ENCODE measurements at regions not wholly inside any gene's neighbourhood (a gene's known extent, or its start where the extent isn't known, plus 50 kb on each side); places are given as distances from the start of the nearest gene placed in this dataset.

DNA sequence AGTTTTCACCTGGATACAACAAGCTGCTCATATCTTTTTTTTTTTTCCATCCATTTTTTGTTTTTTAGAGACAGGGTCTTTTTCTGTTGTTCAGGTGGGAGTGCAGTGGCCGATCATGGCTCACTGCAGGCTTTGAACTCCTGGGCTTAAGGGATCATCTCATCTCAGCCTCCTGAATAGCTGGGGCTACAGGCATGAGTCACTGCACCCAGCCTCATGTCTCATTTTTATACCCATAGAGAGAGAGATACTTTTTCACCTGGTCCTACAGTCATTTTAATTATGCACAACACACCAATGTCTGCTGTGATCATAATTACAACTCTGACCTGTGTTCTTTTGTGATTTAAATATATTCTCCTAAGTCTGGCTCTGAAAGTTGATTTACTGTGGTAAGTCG is 84.4 kb downstream of the KIF4B start:
- Histone ChIP-seq H3K9me2 (replicated peaks; ENCODE audit: insufficient read depth, low read length) (no peaks in the 10 kb centered on the region), H3K79me2 (ENCODE audit: insufficient read depth, low read length) (no peaks in the 10 kb centered on the region), H3K27me3 (ENCODE audit: low read length) (no peaks in the 10 kb centered on the region), H3K9ac (ENCODE audit: low read length) (no peak overlapping the region), H3K9me3 (ENCODE audit: insufficient read depth, low read length) (no peaks in the 10 kb centered on the region), H4K20me1 (ENCODE audit: low read depth, low read length) (no peaks in the 10 kb centered on the region), H3F3A (ENCODE audit: insufficient read depth) (no peaks in the 10 kb centered on the region), H2AFZ (ENCODE audit: low read depth, low read length, severe bottlenecking) (no peak overlapping the region), H3K36me3 (ENCODE audit: low read length) (no peaks in the 10 kb centered on the region), H3K27ac (ENCODE audit: low read depth, low read length) (no peak overlapping the region), H3K4me3 (ENCODE audit: insufficient read depth, low read length, poor library complexity, severe bottlenecking) (no peak overlapping the region), H3K4me2 (ENCODE audit: low read depth, low read length, poor library complexity, severe bottlenecking) (no peak overlapping the region)
- TF ChIP-seq, protein P1, sequence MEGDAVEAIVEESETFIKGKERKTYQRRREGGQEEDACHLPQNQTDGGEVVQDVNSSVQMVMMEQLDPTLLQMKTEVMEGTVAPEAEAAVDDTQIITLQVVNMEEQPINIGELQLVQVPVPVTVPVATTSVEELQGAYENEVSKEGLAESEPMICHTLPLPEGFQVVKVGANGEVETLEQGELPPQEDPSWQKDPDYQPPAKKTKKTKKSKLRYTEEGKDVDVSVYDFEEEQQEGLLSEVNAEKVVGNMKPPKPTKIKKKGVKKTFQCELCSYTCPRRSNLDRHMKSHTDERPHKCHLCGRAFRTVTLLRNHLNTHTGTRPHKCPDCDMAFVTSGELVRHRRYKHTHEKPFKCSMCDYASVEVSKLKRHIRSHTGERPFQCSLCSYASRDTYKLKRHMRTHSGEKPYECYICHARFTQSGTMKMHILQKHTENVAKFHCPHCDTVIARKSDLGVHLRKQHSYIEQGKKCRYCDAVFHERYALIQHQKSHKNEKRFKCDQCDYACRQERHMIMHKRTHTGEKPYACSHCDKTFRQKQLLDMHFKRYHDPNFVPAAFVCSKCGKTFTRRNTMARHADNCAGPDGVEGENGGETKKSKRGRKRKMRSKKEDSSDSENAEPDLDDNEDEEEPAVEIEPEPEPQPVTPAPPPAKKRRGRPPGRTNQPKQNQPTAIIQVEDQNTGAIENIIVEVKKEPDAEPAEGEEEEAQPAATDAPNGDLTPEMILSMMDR (IDR thresholded peaks at IDR 0.05; ENCODE audit: insufficient read depth, low read length, poor library complexity, severe bottlenecking): no peak
- TF ChIP-seq EZH2phosphoT487 (conservative IDR thresholded peaks at IDR 0.05; ENCODE audit: low read length): no peak

DNA sequence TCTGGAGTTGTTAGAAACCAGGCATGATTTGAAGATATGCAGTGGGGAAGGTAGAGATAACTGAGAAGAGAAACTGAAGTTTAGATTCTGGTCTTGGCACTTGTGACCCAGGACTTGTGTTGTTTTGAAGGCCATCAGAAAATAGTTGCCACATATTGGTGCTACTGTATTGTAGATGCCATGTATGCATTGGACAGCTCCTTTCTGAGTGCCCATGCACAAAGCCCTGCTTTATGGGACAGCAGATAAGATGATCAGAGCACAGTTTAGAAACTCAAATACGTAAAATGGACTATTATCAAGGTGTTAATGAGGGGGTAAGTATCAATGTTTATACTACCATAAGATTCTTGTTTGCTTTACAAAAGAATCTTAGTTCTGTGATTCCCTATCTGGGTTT is 84.9 kb downstream of the KIF4B start:
- H3K9me3 ChIP-seq (ENCODE audit: insufficient read depth, low read length): no peaks in the 10 kb centered on the region
- H3K79me2 ChIP-seq (ENCODE audit: insufficient read depth, low read length): no peaks in the 10 kb centered on the region
- H3K27ac ChIP-seq (ENCODE audit: low read depth, low read length): no peak overlapping the region
- H2AFZ ChIP-seq (ENCODE audit: low read depth, low read length, severe bottlenecking): no peak overlapping the region
- H3F3A ChIP-seq (ENCODE audit: insufficient read depth): no peaks in the 10 kb centered on the region
- H3K9me2 ChIP-seq (replicated peaks; ENCODE audit: insufficient read depth, low read length): no peaks in the 10 kb centered on the region
- H3K27me3 ChIP-seq (ENCODE audit: low read length): no peaks in the 10 kb centered on the region
- H3K4me2 ChIP-seq (ENCODE audit: low read depth, low read length, poor library complexity, severe bottlenecking): no peak overlapping the region
- TF ChIP-seq, protein P1 (IDR thresholded peaks at IDR 0.05; ENCODE audit: insufficient read depth, low read length, poor library complexity, severe bottlenecking): no peak
- no peak for TF ChIP-seq EZH2phosphoT487 (conservative IDR thresholded peaks at IDR 0.05; ENCODE audit: low read length)
- H3K9ac ChIP-seq (ENCODE audit: low read length): no peak overlapping the region
- no peaks in the 10 kb centered on the region for H4K20me1 ChIP-seq (ENCODE audit: low read depth, low read length)
- no peak overlapping the region for H3K4me3 ChIP-seq (ENCODE audit: insufficient read depth, low read length, poor library complexity, severe bottlenecking)
- no peaks in the 10 kb centered on the region for H3K36me3 ChIP-seq (ENCODE audit: low read length)

DNA sequence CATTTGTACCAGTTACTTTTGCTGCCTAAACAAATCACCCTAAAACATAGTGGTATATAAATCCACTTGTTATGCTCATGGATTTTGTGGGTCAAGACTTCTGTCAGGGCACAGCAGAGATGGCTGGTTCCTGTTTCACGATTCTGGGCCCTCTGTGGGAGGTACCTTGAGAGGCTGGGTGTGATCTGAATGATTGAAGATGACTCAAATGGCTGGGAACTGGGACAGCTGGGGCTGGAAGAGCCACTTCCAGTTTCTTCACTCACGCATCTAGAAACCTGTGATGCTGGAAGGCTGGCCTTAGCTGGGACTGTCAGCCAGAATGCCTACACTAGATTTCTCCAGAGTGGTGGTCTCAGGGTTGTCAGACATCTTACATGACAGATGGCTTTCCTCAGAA is 88.1 kb downstream of the KIF4B start:
- H3K36me3 ChIP-seq (ENCODE audit: low read length): no peaks in the 10 kb centered on the region
- no peaks in the 10 kb centered on the region for H3F3A ChIP-seq (ENCODE audit: insufficient read depth)
- H4K20me1 ChIP-seq (ENCODE audit: low read depth, low read length): no peaks in the 10 kb centered on the region
- H3K4me2 ChIP-seq (ENCODE audit: low read depth, low read length, poor library complexity, severe bottlenecking): no peak overlapping the region
- no peak overlapping the region for H3K27ac ChIP-seq (ENCODE audit: low read depth, low read length)
- no peaks in the 10 kb centered on the region for H3K79me2 ChIP-seq (ENCODE audit: insufficient read depth, low read length)
- no peak overlapping the region for H2AFZ ChIP-seq (ENCODE audit: low read depth, low read length, severe bottlenecking)
- H3K4me3 ChIP-seq (ENCODE audit: insufficient read depth, low read length, poor library complexity, severe bottlenecking): no peak overlapping the region
- no peaks in the 10 kb centered on the region for H3K9me2 ChIP-seq (replicated peaks; ENCODE audit: insufficient read depth, low read length)
- H3K9me3 ChIP-seq (ENCODE audit: insufficient read depth, low read length): no peaks in the 10 kb centered on the region
- no peak overlapping the region for H3K9ac ChIP-seq (ENCODE audit: low read length)
- no peaks in the 10 kb centered on the region for H3K27me3 ChIP-seq (ENCODE audit: low read length)
- TF ChIP-seq, protein P1 (IDR thresholded peaks at IDR 0.05; ENCODE audit: insufficient read depth, low read length, poor library complexity, severe bottlenecking): no peak
- TF ChIP-seq EZH2phosphoT487 (conservative IDR thresholded peaks at IDR 0.05; ENCODE audit: low read length): no peak
